ENCODE measurements at regions not wholly inside any gene's neighbourhood (a gene's known extent, or its start where the extent isn't known, plus 50 kb on each side); places are given as distances from the start of the nearest gene placed in this dataset.

DNA sequence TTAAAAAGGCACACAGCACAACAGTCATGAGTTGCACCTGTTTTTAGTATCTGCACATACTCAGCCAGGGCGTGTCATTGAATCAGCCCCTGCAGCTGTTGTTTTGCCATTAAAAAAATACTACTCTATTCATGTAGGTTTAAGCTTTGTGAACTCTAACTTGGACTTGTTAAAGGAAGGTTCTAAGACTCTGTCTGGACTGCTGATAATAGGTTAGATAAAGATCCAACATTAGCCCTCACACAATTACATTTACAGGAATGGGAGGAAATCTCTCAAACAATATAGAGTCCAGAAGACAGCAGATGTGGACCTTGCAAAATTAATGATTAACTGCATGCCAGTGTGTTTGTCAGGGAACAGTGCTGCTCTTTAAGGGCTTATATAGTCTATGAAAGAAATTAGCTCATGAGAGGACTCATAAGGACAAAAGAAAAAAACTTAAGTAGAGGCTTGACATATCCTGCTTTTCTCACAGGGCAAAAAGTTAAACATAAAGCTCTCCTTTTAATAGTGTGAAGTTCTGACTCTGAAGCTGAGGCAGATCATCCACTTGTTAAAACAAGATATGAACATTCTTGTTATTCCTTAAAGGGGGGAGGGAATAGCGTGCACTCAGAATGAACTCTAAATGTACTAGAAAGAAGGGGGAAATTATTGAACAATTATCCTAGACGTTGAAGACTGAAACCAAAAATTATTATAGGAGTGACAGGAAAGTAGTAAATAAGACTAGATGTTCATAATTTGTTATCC, 243.6 kb downstream of the NDFIP2 start:
- TF ChIP-seq EZH2phosphoT487 (IDR thresholded peaks at IDR 0.05; ENCODE audit: borderline replicate concordance, low read length) (no peak), CTCF (IDR thresholded peaks at IDR 0.05; ENCODE audit: low read depth, low read length, poor library complexity, severe bottlenecking) (no peak)

Measured in DOHH2 (cell line).